ENCODE measurements at regions not wholly inside any gene's neighbourhood (a gene's known extent, or its start where the extent isn't known, plus 50 kb on each side); places are given as distances from the start of the nearest gene placed in this dataset.

GRCh38 chr15:94683902-94684301, 452.5 kb downstream of the MCTP2 start:
- no peak for DNase-seq

- DNase-seq: no peak
Measured at GRCh38 chr15:94691169-94691568, 459.8 kb downstream of the MCTP2 start.

- no peak for DNase-seq
Measured at GRCh38 chr15:94692710-94693109, 461.3 kb downstream of the MCTP2 start.

- DNase-seq: no peak
Measured at GRCh38 chr15:94700211-94700610, 468.9 kb downstream of the MCTP2 start.

- DNase-seq: no peak
Measured at GRCh38 chr15:94701281-94701985, 470.1 kb downstream of the MCTP2 start.

- DNase-seq: no peak
Measured at GRCh38 chr15:94703596-94703995, 472.2 kb downstream of the MCTP2 start.

- DNase-seq: no peak
Measured at GRCh38 chr15:94704421-94704820, 473.1 kb downstream of the MCTP2 start.

GRCh38 chr15:94704946-94705345, 473.6 kb downstream of the MCTP2 start:
- DNase-seq: no peak

- no peak for DNase-seq
Measured at GRCh38 chr15:94709319-94709718, 478.0 kb downstream of the MCTP2 start.

GRCh38 chr15:94722024-94722636, 490.8 kb downstream of the MCTP2 start:
- DNase-seq: no peak

- DNase-seq: no peak
Measured at GRCh38 chr15:94723801-94724200, 492.4 kb downstream of the MCTP2 start.

GRCh38 chr15:94731286-94731685, 499.9 kb downstream of the MCTP2 start:
- DNase-seq: no peak

- DNase-seq: no peak
Measured at GRCh38 chr15:94734460-94734859, 503.1 kb downstream of the MCTP2 start.

- no peak for DNase-seq
Measured at GRCh38 chr15:94736236-94736635, 504.9 kb downstream of the MCTP2 start.

- DNase-seq: no peak
Measured at GRCh38 chr15:94739639-94740038, 508.3 kb downstream of the MCTP2 start.

- no peak for DNase-seq
Measured at GRCh38 chr15:94740469-94740868, 509.1 kb downstream of the MCTP2 start.

GRCh38 chr15:94743668-94744067, 512.3 kb downstream of the MCTP2 start:
- DNase-seq: no peak

- no peak for DNase-seq
Measured at GRCh38 chr15:94744080-94744793, 512.9 kb downstream of the MCTP2 start.

GRCh38 chr15:94745371-94745770, 514.0 kb downstream of the MCTP2 start:
- DNase-seq: no peak

- no peak for DNase-seq
Measured at GRCh38 chr15:94747510-94747909, 516.1 kb downstream of the MCTP2 start.

GRCh38 chr15:94749811-94750617, 518.7 kb downstream of the MCTP2 start:
- DNase-seq: no peak

- DNase-seq: no peak
Measured at GRCh38 chr15:94760348-94760747, 529.0 kb downstream of the MCTP2 start.

- no peak for DNase-seq
Measured at GRCh38 chr15:94761574-94761973, 530.2 kb downstream of the MCTP2 start.

Data from activated CD4-positive, alpha-beta T cell treated with anti-CD3 and anti-CD28 coated beads for 1 hour (primary cell).